ENCODE measurements at regions not wholly inside any gene's neighbourhood (a gene's known extent, or its start where the extent isn't known, plus 50 kb on each side); places are given as distances from the start of the nearest gene placed in this dataset.

DNA sequence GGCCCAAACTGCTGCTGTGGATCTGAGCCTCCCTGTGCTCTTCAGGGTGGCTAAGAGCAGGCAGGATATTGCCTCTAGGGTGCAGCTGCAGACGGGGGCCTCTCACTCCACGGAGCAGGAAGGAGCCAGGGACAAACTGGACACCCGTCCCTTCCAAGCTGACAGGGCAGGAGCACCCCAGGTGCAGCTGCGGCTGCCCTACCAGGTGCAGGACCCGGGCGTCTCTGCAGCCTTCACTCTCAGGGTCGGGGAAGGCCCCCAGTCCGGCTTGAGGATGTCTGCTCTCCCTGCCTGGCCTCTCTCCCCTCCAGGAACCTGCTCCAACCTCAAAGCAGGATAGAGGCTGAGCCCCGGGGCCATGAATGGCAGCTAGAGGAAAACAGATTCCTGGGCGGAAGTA lies 1554.9 kb upstream of the CADM2 start:
- DNase-seq (ENCODE audit: low read depth, low spot score) (no peak), ATAC-seq (no peak; the same call in 1 of the 3 replicates), FAIRE-seq (no peak)
- no peak overlapping the region for H3K9ac ChIP-seq (ENCODE audit: control insufficient read depth, insufficient read depth, low read length)
- in situ Hi-C loops (cut with MboI), result no loop called here
- ChIA-PET SMC1A (ENCODE audit: uncharacterized antibody, unreplicated experiment) (no interaction called here), POLR2A (no interaction called here), CTCF (no interaction called here), RAD21 (ENCODE audit: unreplicated experiment) (no interaction called here)
- H3K4me1 ChIP-seq (ENCODE audit: control insufficient read depth, insufficient read depth, low read length), result no peaks in the 10 kb centered on the region
- H3K9me3 ChIP-seq (replicated peaks; ENCODE audit: control insufficient read depth, insufficient read depth, low read length), result no peaks in the 10 kb centered on the region
- intact Hi-C loops (cut with micrococcal nuclease; ENCODE audit: unreplicated experiment), result no loop called here
- 13% methylated on average over 10 of the region's 10 CpGs for WGBS (ENCODE audit: insufficient coverage, insufficient replicate concordance, low lambda C conversion rate, missing lambda C conversion rate)
- no peaks in the 10 kb centered on the region for H3K79me2 ChIP-seq (ENCODE audit: control insufficient read depth, insufficient read depth, low read length)
- no peaks in the 10 kb centered on the region for H3K27me3 ChIP-seq (replicated peaks in 1 of 2; ENCODE audit: control insufficient read depth in 2 of 2, insufficient read depth in 2 of 2, low read length in 1 of 2)
- no peak overlapping the region for H2AFZ ChIP-seq (ENCODE audit: control insufficient read depth, low read depth, low read length)
- H3K4me2 ChIP-seq (ENCODE audit: control insufficient read depth, insufficient read depth), result no peak overlapping the region
- H3K36me3 ChIP-seq (ENCODE audit: control insufficient read depth in 2 of 2, insufficient read depth in 2 of 2, low read length in 1 of 2), result no peaks in the 10 kb centered on the region
- H4K20me1 ChIP-seq (ENCODE audit: control insufficient read depth, insufficient read depth), result no peaks in the 10 kb centered on the region
- TF ChIP-seq, protein P1, sequence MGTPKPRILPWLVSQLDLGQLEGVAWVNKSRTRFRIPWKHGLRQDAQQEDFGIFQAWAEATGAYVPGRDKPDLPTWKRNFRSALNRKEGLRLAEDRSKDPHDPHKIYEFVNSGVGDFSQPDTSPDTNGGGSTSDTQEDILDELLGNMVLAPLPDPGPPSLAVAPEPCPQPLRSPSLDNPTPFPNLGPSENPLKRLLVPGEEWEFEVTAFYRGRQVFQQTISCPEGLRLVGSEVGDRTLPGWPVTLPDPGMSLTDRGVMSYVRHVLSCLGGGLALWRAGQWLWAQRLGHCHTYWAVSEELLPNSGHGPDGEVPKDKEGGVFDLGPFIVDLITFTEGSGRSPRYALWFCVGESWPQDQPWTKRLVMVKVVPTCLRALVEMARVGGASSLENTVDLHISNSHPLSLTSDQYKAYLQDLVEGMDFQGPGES (IDR thresholded peaks at IDR 0.05), result no peak
- TF ChIP-seq CEBPZ (IDR thresholded peaks at IDR 0.05; ENCODE audit: low read depth, low read length), result no peak
- TF ChIP-seq JUNB (IDR thresholded peaks at IDR 0.05), result no peak
- TF ChIP-seq CREM (IDR thresholded peaks at IDR 0.05; ENCODE audit: low read depth), result no peak
- no peak for TF ChIP-seq SREBF1 (IDR thresholded peaks at IDR 0.05; ENCODE audit: low read length)
- TF ChIP-seq POLR2AphosphoS2 (IDR thresholded peaks at IDR 0.05; ENCODE audit: low read depth, low read length), result no peak
- no peak for TF ChIP-seq ZBTB11 (CRISPR knock-in tag; IDR thresholded peaks at IDR 0.05)
- no peak for TF ChIP-seq NFYB (IDR thresholded peaks at IDR 0.05; ENCODE audit: insufficient read depth, low read depth, low read length)
- TF ChIP-seq, protein P2, sequence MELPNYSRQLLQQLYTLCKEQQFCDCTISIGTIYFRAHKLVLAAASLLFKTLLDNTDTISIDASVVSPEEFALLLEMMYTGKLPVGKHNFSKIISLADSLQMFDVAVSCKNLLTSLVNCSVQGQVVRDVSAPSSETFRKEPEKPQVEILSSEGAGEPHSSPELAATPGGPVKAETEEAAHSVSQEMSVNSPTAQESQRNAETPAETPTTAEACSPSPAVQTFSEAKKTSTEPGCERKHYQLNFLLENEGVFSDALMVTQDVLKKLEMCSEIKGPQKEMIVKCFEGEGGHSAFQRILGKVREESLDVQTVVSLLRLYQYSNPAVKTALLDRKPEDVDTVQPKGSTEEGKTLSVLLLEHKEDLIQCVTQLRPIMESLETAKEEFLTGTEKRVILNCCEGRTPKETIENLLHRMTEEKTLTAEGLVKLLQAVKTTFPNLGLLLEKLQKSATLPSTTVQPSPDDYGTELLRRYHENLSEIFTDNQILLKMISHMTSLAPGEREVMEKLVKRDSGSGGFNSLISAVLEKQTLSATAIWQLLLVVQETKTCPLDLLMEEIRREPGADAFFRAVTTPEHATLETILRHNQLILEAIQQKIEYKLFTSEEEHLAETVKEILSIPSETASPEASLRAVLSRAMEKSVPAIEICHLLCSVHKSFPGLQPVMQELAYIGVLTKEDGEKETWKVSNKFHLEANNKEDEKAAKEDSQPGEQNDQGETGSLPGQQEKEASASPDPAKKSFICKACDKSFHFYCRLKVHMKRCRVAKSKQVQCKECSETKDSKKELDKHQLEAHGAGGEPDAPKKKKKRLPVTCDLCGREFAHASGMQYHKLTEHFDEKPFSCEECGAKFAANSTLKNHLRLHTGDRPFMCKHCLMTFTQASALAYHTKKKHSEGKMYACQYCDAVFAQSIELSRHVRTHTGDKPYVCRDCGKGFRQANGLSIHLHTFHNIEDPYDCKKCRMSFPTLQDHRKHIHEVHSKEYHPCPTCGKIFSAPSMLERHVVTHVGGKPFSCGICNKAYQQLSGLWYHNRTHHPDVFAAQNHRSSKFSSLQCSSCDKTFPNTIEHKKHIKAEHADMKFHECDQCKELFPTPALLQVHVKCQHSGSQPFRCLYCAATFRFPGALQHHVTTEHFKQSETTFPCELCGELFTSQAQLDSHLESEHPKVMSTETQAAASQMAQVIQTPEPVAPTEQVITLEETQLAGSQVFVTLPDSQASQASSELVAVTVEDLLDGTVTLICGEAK (IDR thresholded peaks at IDR 0.05; ENCODE audit: borderline replicate concordance), result no peak
- H3K4me3 ChIP-seq, result no peak overlapping the region
- no TSS peak for BruUV-seq (replicated peaks)
- H3K27ac ChIP-seq (ENCODE audit: control insufficient read depth, insufficient read depth), result no peak overlapping the region

Data from GM12878 (cell line).